Sigmoid colon (tissue), 4 donors: ENCODE measurements at regions not wholly inside any gene's neighbourhood (a gene's known extent, or its start where the extent isn't known, plus 50 kb on each side); places are given as distances from the start of the nearest gene placed in this dataset.

Experiments used
- EP300 ChIP-seq, 4 donors: sonication (generic); formaldehyde crosslinking; IDR thresholded peaks; one replicate each; pipeline ENCODE4 v1.6.1; 2017; ENCODE audit warnings: antibody characterized with exemption in 4 of 4
- POLR2A ChIP-seq, 2 donors: fragments of 450-650 bp; IDR thresholded peaks; one replicate each; pipeline ENCODE4 v1.6.1; 2016; ENCODE audit warnings: antibody characterized with exemption in 2 of 2, mild to moderate bottlenecking in 2 of 2, moderate library complexity in 2 of 2
- POLR2AphosphoS5 ChIP-seq, 4 donors: sonication (generic); formaldehyde crosslinking; IDR thresholded peaks; one replicate each; pipeline ENCODE4 v1.6.1; 2017; ENCODE audit warnings: antibody characterized with exemption in 4 of 4
- TF ChIP-seq, protein P1 (sequence below), 4 experiments: fragments of 450-650 bp in 3 of 4; fragments of 200-600 bp in 1 of 4; IDR thresholded peaks; one replicate each; pipeline ENCODE4 v1.5.1; 2016 to 2019; ENCODE audit warnings: antibody characterized with exemption in 4 of 4, mild to moderate bottlenecking in 3 of 4, moderate library complexity in 2 of 4

DNA sequence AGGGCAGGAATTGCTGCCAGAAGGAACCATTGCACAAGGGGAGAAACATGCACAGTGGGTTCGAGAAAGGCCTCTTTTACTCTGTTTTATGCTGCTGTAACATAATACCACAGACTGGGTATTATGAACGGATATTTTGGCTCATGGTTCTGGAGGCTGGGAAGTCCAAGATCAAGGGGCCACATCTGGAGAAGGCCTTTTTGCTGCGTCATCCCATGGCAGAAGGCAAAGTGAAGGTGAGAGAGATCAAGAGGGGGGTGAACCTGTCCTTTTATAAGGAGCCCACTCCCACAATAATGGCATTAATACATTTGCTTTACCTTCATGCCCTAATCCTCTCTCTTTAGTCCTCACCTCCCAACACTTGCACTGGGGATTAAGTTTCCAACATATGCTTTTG is 136.9 kb upstream of the ALDH1B1 start:
- TF ChIP-seq POLR2A (IDR thresholded peaks at IDR 0.05), result no peak
- TF ChIP-seq, protein P1, sequence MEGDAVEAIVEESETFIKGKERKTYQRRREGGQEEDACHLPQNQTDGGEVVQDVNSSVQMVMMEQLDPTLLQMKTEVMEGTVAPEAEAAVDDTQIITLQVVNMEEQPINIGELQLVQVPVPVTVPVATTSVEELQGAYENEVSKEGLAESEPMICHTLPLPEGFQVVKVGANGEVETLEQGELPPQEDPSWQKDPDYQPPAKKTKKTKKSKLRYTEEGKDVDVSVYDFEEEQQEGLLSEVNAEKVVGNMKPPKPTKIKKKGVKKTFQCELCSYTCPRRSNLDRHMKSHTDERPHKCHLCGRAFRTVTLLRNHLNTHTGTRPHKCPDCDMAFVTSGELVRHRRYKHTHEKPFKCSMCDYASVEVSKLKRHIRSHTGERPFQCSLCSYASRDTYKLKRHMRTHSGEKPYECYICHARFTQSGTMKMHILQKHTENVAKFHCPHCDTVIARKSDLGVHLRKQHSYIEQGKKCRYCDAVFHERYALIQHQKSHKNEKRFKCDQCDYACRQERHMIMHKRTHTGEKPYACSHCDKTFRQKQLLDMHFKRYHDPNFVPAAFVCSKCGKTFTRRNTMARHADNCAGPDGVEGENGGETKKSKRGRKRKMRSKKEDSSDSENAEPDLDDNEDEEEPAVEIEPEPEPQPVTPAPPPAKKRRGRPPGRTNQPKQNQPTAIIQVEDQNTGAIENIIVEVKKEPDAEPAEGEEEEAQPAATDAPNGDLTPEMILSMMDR (IDR thresholded peaks at IDR 0.05), result no peak
- TF ChIP-seq EP300 (IDR thresholded peaks at IDR 0.05), result no peak
- no peak for TF ChIP-seq POLR2AphosphoS5 (IDR thresholded peaks at IDR 0.05)
